ENCODE measurements at regions not wholly inside any gene's neighbourhood (a gene's known extent, or its start where the extent isn't known, plus 50 kb on each side); places are given as distances from the start of the nearest gene placed in this dataset.

GRCh38 chr15:35166730-35167359, 81.8 kb upstream of the NANOGP8 start (continued):
- TF ChIP-seq GMEB1 (CRISPR knock-in tag; IDR thresholded peaks at IDR 0.05) (no peak), ZNF589 (CRISPR knock-in tag; IDR thresholded peaks at IDR 0.05; ENCODE audit: low read depth) (peak; percentile 78; the same call in 1 of the 2 replicates), BRF2 (IDR thresholded peaks at IDR 0.05; ENCODE audit: borderline replicate concordance, insufficient read depth, insufficient read length) (no peak), PRDM10 (IDR thresholded peaks at IDR 0.05; ENCODE audit: partially characterized antibody) (no peak), FOS (IDR thresholded peaks at IDR 0.05; ENCODE audit: extremely low read depth, insufficient read length) (no peak), NEUROD1 (IDR thresholded peaks at IDR 0.05; ENCODE audit: borderline replicate concordance, low read depth, low read length, partially characterized antibody) (peak; percentile 71), ZNF143 (CRISPR knock-in tag; IDR thresholded peaks at IDR 0.05) (no peak), U2AF2 (optimal IDR thresholded peaks at IDR 0.05; ENCODE audit: low read depth, low read length) (no peak), SREBF1 (IDR thresholded peaks at IDR 0.05; ENCODE audit: borderline replicate concordance, low read depth, low read length) (no peak), ZNF639 (CRISPR knock-in tag; conservative IDR thresholded peaks at IDR 0.05 in 1 of 2, IDR thresholded peaks at IDR 0.05 in 1 of 2) (no peak; a peak in 1 of 4 replicates), TCF7L2 (IDR thresholded peaks at IDR 0.05; ENCODE audit: low read depth, low read length) (peak; percentile 41; the same call in 1 of the 2 replicates), RBM15 (IDR thresholded peaks at IDR 0.05; ENCODE audit: insufficient read depth, low read length) (no peak), ATF7 (IDR thresholded peaks at IDR 0.05) (peak; percentile 73), EGR1 (conservative IDR thresholded peaks at IDR 0.05) (no peak), ZNF778 (CRISPR knock-in tag; IDR thresholded peaks at IDR 0.05) (no peak), ETS1 (conservative IDR thresholded peaks at IDR 0.05; ENCODE audit: control insufficient read depth, low read depth, low read length) (no peak), ZNF253 (CRISPR knock-in tag; conservative IDR thresholded peaks at IDR 0.05) (no peak), FOXA1 (IDR thresholded peaks at IDR 0.05; ENCODE audit: borderline replicate concordance) (no peak), TARDBP (IDR thresholded peaks at IDR 0.05) (no peak; the same call in 1 of the 2 replicates), HDGF (IDR thresholded peaks at IDR 0.05) (no peak)
